ENCODE measurements at regions not wholly inside any gene's neighbourhood (a gene's known extent, or its start where the extent isn't known, plus 50 kb on each side); places are given as distances from the start of the nearest gene placed in this dataset.

- Histone ChIP-seq H3K36me3 (no peaks in the 10 kb centered on the region), H3K27me3 (no peaks in the 10 kb centered on the region), H3K4me3 (no peak overlapping the region), H3K9me3 (peaks cover 0 to 13% (median 0%) of the 10 kb centered on the region in 3 donors), H3K4me1 (no peaks in the 10 kb centered on the region), H3K27ac (no peak overlapping the region)
- no peak for TF ChIP-seq CTCF (IDR thresholded peaks at IDR 0.05)
- ATAC-seq = no peak
- whole genome bisulfite sequencing, 2 donors (ENCODE audit: low coverage in 1 of 2) = 42 to 66% methylated on average over 1 to 2 of the region's 2 CpGs
Measured at GRCh38 chr3:4233488-4233887, 69.7 kb upstream of the SETMAR start.

- H3K9me3 ChIP-seq = peaks cover 0 to 13% (median 0%) of the 10 kb centered on the region in 3 donors
- no peak for TF ChIP-seq EP300 (IDR thresholded peaks at IDR 0.05)
- no peak for TF ChIP-seq POLR2A (IDR thresholded peaks at IDR 0.05)
- TF ChIP-seq POLR2AphosphoS5 (IDR thresholded peaks at IDR 0.05) = no peak
- no peak for TF ChIP-seq CTCF (IDR thresholded peaks at IDR 0.05)
- H3K4me3 ChIP-seq = no peak overlapping the region
- WGBS, 2 donors (ENCODE audit: low coverage in 1 of 2) = 66 to 80% methylated on average over 2 of the region's 2 CpGs
- no peak overlapping the region for H3K27ac ChIP-seq
- H3K36me3 ChIP-seq = no peaks in the 10 kb centered on the region
- no peak for ATAC-seq
- H3K4me1 ChIP-seq = no peaks in the 10 kb centered on the region
- no peaks in the 10 kb centered on the region for H3K27me3 ChIP-seq
Measured at GRCh38 chr3:4234889-4235288, 68.3 kb upstream of the SETMAR start.

GRCh38 chr3:4235690-4236089, 67.5 kb upstream of the SETMAR start:
- no peaks in the 10 kb centered on the region for H3K27me3 ChIP-seq
- no peak for ATAC-seq
- H3K9me3 ChIP-seq = peaks cover 0 to 13% (median 0%) of the 10 kb centered on the region in 3 donors
- no peak overlapping the region for H3K4me3 ChIP-seq
- TF ChIP-seq POLR2A (IDR thresholded peaks at IDR 0.05) = no peak
- TF ChIP-seq EP300 (IDR thresholded peaks at IDR 0.05) = no peak
- TF ChIP-seq CTCF (IDR thresholded peaks at IDR 0.05) = no peak
- TF ChIP-seq POLR2AphosphoS5 (IDR thresholded peaks at IDR 0.05) = no peak
- H3K36me3 ChIP-seq = no peaks in the 10 kb centered on the region
- H3K4me1 ChIP-seq = no peaks in the 10 kb centered on the region
- H3K27ac ChIP-seq = no peak overlapping the region
- 72 to 89% methylated on average over 2 to 3 of the region's 3 CpGs for WGBS, 2 donors (ENCODE audit: low coverage in 1 of 2)

- Histone ChIP-seq H3K27me3 (no peaks in the 10 kb centered on the region), H3K27ac (no peak overlapping the region), H3K4me1 (no peaks in the 10 kb centered on the region), H3K36me3 (no peaks in the 10 kb centered on the region), H3K9me3 (peaks cover 0 to 13% (median 0%) of the 10 kb centered on the region in 3 donors), H3K4me3 (no peak overlapping the region)
- ATAC-seq = no peak
- TF ChIP-seq POLR2A (IDR thresholded peaks at IDR 0.05) (no peak), CTCF (IDR thresholded peaks at IDR 0.05) (no peak), EP300 (IDR thresholded peaks at IDR 0.05) (no peak), POLR2AphosphoS5 (IDR thresholded peaks at IDR 0.05) (no peak)
- WGBS, 2 donors (ENCODE audit: low coverage in 1 of 2) = 71 to 81% methylated on average over 4 to 8 of the region's 8 CpGs
Measured at GRCh38 chr3:4241595-4242170, 61.5 kb upstream of the SETMAR start.

- H3K36me3 ChIP-seq = no peaks in the 10 kb centered on the region
- no peak overlapping the region for H3K4me3 ChIP-seq
- no peaks in the 10 kb centered on the region for H3K4me1 ChIP-seq
- no peak for TF ChIP-seq POLR2A (IDR thresholded peaks at IDR 0.05)
- no peak for TF ChIP-seq POLR2AphosphoS5 (IDR thresholded peaks at IDR 0.05)
- no peak for TF ChIP-seq CTCF (IDR thresholded peaks at IDR 0.05)
- no peak for TF ChIP-seq EP300 (IDR thresholded peaks at IDR 0.05)
- no peaks in the 10 kb centered on the region for H3K9me3 ChIP-seq
- WGBS, 2 donors (ENCODE audit: low coverage in 1 of 2) = no CpG with 5 or more reads among the region's 9 CpGs
- H3K27ac ChIP-seq = no peak overlapping the region
- H3K27me3 ChIP-seq = no peaks in the 10 kb centered on the region
- no peak for ATAC-seq
Measured at GRCh38 chr3:4245671-4246070, 57.5 kb upstream of the SETMAR start.
